ENCODE measurements at regions not wholly inside any gene's neighbourhood (a gene's known extent, or its start where the extent isn't known, plus 50 kb on each side); places are given as distances from the start of the nearest gene placed in this dataset.

DNA sequence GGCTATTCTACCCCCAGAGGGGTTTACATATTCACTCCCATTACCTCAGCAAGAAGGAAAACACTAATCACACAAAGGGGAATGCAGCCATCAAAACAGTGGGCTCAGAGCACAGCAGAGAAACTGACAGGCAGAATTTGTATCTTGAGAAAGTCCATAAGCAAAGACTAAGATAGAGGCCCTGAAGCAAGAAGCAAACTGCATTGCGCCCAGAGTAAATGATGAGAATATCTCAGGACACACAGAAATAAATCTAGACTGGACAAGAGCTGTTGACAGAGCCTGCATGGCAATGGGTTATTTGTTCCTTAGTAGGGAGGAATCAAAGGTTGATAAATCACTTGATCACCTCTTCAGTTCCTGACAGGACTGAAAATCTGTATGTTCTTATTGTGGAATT lies 440.7 kb upstream of the CELF2 start:
- no peaks in the 10 kb centered on the region for H3K36me3 ChIP-seq
- no peak overlapping the region for H3K27ac ChIP-seq
- H3K9me3 ChIP-seq = no peaks in the 10 kb centered on the region
- no peak overlapping the region for H3K4me3 ChIP-seq
- DNase-seq = no peak
- H3K27me3 ChIP-seq = no peaks in the 10 kb centered on the region
- intact Hi-C loops (cut with DNase I) = no loop called here
- 95 to 97% methylated on average over 1 of the region's 1 CpG for WGBS, 2 donors
- TF ChIP-seq POLR2AphosphoS5 (IDR thresholded peaks at IDR 0.05) (no peak), EP300 (IDR thresholded peaks at IDR 0.05) (no peak), POLR2A (IDR thresholded peaks at IDR 0.05) (no peak)
- TF ChIP-seq, protein P1, sequence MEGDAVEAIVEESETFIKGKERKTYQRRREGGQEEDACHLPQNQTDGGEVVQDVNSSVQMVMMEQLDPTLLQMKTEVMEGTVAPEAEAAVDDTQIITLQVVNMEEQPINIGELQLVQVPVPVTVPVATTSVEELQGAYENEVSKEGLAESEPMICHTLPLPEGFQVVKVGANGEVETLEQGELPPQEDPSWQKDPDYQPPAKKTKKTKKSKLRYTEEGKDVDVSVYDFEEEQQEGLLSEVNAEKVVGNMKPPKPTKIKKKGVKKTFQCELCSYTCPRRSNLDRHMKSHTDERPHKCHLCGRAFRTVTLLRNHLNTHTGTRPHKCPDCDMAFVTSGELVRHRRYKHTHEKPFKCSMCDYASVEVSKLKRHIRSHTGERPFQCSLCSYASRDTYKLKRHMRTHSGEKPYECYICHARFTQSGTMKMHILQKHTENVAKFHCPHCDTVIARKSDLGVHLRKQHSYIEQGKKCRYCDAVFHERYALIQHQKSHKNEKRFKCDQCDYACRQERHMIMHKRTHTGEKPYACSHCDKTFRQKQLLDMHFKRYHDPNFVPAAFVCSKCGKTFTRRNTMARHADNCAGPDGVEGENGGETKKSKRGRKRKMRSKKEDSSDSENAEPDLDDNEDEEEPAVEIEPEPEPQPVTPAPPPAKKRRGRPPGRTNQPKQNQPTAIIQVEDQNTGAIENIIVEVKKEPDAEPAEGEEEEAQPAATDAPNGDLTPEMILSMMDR (IDR thresholded peaks at IDR 0.05) = no peak
- no peaks in the 10 kb centered on the region for H3K4me1 ChIP-seq

- H3K36me3 ChIP-seq = no peaks in the 10 kb centered on the region
- WGBS, 2 donors = 81 to 92% methylated on average over 1 of the region's 1 CpG
- intact Hi-C loops (cut with DNase I) = no loop called here
- no peaks in the 10 kb centered on the region for H3K27me3 ChIP-seq
- no peaks in the 10 kb centered on the region for H3K4me1 ChIP-seq
- TF ChIP-seq POLR2A (IDR thresholded peaks at IDR 0.05) (no peak), EP300 (IDR thresholded peaks at IDR 0.05) (no peak), POLR2AphosphoS5 (IDR thresholded peaks at IDR 0.05) (no peak)
- TF ChIP-seq, protein P1 (IDR thresholded peaks at IDR 0.05) = no peak
- DNase-seq = no peak
- H3K27ac ChIP-seq = no peak overlapping the region
- H3K4me3 ChIP-seq = no peak overlapping the region
- no peaks in the 10 kb centered on the region for H3K9me3 ChIP-seq
Observed at GRCh38 chr10:10579709-10580108, 438.0 kb upstream of the CELF2 start.

DNA sequence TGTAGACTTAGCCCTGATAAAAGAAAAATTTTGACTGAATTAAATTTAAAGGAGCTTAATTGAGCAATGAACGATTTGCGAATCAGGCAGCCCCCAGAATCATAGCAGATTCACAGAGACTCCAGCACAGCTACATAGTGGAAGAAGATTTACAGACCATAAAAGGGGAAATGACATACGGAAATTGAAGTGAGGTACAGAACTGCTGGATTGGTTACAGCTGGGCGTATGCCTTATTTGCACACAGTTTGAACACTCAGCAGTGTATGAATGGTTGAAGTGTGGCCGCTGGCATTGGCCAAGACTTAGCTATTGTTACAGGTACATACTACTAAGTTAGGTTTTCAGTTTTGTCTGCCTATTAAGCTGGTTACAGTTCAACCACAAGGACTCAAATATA lies 433.5 kb upstream of the CELF2 start:
- Histone ChIP-seq H3K27ac (no peak overlapping the region), H3K9me3 (no peaks in the 10 kb centered on the region), H3K27me3 (no peaks in the 10 kb centered on the region), H3K4me3 (no peak overlapping the region), H3K4me1 (peaks cover 0 to 6% (median 0%) of the 10 kb centered on the region in 4 donors), H3K36me3 (no peaks in the 10 kb centered on the region)
- DNase-seq = no peak
- TF ChIP-seq, protein P1 (IDR thresholded peaks at IDR 0.05) = no peak
- TF ChIP-seq POLR2A (IDR thresholded peaks at IDR 0.05) (no peak), EP300 (IDR thresholded peaks at IDR 0.05) (no peak), POLR2AphosphoS5 (IDR thresholded peaks at IDR 0.05) (no peak)
- WGBS, 2 donors = 36 to 66% methylated on average over 5 of the region's 5 CpGs
- intact Hi-C loops (cut with DNase I) = no loop called here

DNA sequence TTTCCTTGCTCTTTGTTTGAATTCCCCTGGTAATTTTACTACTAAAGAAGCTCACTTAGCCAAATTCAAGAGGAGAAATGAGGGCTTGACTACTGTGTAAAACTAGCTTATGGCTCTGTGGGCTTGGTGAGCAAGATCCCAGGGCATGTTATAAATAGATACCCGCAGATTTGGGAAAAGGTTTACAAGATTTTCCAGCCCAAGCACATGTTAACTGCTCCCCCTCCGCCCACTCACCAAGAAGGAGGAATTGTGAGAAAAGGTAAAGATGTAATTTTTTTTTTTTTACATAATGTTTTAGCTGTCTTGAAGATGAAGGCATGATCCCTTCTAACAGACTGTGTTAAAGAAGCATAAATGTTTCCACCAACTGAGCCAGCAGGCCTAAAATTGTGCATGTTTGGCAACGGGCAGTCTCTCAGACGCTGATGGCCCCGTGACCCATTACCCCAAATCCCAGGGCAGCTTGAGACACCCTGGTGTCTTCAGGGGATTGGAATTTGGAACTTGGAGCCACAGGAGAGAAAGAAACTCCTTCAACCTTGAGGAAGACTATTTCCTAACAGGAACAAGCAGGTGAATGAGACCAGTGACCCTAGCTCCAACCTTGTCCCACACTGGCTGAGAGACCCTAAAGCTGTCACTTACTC lies 429.8 kb upstream of the CELF2 start:
- no peak overlapping the region for H3K4me3 ChIP-seq
- no peaks in the 10 kb centered on the region for H3K36me3 ChIP-seq
- H3K4me1 ChIP-seq = peaks cover 0 to 6% (median 0%) of the 10 kb centered on the region in 4 donors
- H3K27me3 ChIP-seq = no peaks in the 10 kb centered on the region
- H3K9me3 ChIP-seq = no peaks in the 10 kb centered on the region
- H3K27ac ChIP-seq = no peak overlapping the region
- TF ChIP-seq POLR2A (IDR thresholded peaks at IDR 0.05) (no peak), POLR2AphosphoS5 (IDR thresholded peaks at IDR 0.05) (no peak), EP300 (IDR thresholded peaks at IDR 0.05) (no peak)
- TF ChIP-seq, protein P1 (IDR thresholded peaks at IDR 0.05) = no peak
- 89 to 90% methylated on average over 5 of the region's 5 CpGs for WGBS, 2 donors
- intact Hi-C loops (cut with DNase I) = no loop called here
- DNase-seq = no peak
